NCI-H1092 treated with DMSO at 0.1 percent for 48 hours (cell line): ENCODE measurements at regions not wholly inside any gene's neighbourhood (a gene's known extent, or its start where the extent isn't known, plus 50 kb on each side); places are given as distances from the start of the nearest gene placed in this dataset.
A peak's percentile ranks its signal among the peaks of the same experiment; 100 is the strongest.

Source experiments
- DNase-seq: peaks from one replicate; lab custom pipeline; 2025; lab: John Stamatoyannopoulos, UW

- no peak for DNase-seq
Measured at GRCh38 chr10:63744060-63744941, 223.1 kb downstream of the REEP3 start.

- no peak for DNase-seq
Measured at GRCh38 chr10:63749915-63750314, 228.7 kb downstream of the REEP3 start.

- DNase-seq: no peak
Measured at GRCh38 chr10:63751836-63752235, 230.6 kb downstream of the REEP3 start.

- no peak for DNase-seq
Measured at GRCh38 chr10:63752318-63752717, 231.1 kb downstream of the REEP3 start.

- no peak for DNase-seq
Measured at GRCh38 chr10:63753808-63754207, 232.6 kb downstream of the REEP3 start.

DNA sequence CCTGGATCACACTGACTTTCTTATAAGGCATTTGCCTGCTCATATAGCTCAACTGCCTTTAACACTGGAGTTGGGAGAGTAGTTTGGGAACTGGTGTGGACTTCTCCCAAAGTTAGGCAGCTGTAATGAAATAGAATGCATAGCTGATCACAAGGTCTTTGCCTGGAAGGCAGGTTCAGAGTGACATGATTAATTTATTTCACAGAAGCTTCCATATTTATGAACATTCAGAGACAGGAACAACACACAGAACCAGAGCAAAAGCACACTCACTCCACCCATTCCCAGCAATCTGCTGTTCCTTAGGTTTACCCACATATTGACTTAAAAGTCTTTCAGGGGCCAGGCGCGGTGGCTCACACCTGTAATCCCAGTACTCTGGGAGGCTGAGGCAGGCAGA, 234.2 kb downstream of the REEP3 start:
- DNase-seq: no peak

DNA sequence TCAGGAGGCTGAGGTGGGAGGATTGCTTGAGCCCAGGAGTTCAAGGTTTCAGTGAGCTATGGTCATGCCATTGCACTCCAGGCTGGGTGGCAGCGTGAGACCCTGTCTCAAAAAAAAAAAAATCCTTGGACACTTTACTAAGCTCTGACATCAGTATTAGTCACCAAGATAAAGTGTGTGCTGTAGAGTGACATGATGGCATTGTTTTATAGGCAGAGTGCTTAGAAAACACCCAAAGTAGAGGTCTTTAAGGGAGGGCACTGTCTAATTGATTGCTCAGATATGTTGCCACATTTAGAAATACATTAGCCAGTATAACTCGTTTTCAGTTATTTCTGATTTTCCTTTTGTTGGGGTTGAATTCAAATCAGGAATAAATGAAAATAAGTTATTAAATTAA, 235.9 kb downstream of the REEP3 start:
- DNase-seq: no peak

DNA sequence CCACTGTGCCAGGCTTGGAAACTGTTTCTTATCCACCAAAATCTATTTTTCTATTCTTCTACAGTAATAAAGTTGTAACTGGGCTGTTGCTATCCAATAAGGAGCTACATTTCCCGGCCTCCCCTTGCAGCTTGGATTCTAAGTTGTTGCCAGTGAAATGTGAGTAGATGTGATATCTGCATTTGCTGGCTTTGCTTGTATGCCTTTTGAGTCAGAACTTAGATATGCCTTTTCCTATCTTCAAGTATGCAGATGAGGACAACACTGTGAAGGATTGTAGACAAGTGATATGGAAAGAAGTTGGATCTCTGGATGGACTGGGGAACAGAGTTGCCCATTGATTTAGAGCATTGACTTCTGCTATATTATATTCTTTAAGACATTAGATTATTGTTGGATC, 236.9 kb downstream of the REEP3 start:
- DNase-seq: no peak

DNA sequence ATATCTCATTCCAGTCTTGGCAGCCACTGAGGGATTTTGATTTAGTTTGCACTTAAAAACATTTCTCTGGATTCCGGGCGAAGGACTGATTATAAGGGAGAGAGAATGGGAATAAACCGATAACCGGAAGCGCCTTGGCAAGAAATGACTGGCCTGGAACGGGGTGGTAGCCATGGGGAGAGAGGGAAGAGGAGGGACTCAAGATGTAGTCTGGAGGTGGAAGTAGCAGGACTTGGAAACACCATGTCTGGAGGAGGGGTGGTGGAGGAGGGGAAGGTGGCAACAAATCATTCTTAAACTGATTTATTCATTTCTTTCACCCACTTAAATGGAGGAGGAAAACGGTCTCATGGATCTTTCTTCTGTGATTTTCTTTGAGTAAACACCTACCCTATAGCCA, 238.1 kb downstream of the REEP3 start:
- DNase-seq: no peak

- no peak for DNase-seq
Measured at GRCh38 chr10:63760034-63760707, 239.0 kb downstream of the REEP3 start.

DNA sequence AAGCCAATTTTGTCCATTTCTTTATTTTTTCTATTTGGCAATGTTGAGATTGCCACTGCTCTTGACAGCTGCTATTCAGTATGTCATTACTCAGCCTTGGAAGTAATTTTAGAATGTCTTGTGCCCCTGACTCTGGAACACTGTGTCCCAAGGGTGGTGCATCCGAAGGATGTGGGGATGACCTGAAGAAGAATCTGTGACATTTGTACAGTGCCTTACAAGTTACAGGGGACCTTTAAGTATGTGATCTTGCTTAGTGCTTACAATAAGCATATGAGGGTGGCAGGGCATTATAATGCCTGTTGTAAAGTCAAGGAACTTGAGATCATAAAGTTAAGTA, 239.5 kb downstream of the REEP3 start:
- no peak for DNase-seq

DNA sequence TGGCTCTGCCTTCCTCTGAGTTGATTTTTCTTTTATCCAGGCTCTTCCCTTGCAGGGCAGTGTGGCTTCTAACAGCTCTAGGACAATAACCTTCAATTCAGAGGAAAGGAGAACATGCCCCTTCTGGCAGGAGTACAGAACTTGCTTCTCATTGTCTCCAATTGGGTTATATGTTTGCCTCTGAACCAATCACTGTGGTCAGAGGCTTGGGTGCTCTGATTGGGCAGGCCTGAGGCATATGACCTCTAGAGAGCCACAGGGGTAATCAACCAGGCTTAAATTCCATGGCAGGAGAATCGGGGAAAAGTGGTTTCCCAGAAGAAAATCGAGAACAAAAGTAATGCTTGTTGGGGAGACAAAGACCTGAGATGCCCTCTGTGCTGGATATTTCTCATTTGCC, 240.0 kb downstream of the REEP3 start:
- no peak for DNase-seq

GRCh38 chr10:63763744-63764143, 242.5 kb downstream of the REEP3 start:
- no peak for DNase-seq

DNA sequence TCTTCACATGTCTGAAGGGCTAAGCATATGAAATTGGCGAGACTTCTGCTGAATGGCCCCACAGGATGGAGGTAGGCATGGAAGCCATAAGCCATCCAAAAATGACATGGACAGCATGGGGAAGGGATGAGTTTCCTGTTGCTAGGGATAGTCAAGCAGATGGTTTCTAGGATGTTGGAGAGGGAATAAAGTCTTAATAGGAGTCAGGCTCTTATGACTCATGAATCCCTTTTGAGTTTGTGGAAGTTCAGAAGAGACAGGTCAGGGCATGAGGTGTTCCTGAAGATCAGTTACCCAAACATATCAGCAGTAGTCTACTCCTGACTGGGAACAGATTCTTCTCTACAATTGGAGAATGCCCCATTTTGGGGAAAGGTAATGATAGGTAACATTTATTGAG, 243.9 kb downstream of the REEP3 start:
- no peak for DNase-seq

- DNase-seq: no peak
Measured at GRCh38 chr10:63766745-63767137, 245.5 kb downstream of the REEP3 start.

GRCh38 chr10:63767138-63767801, 246.1 kb downstream of the REEP3 start:
- peak; percentile 1 for DNase-seq

DNA sequence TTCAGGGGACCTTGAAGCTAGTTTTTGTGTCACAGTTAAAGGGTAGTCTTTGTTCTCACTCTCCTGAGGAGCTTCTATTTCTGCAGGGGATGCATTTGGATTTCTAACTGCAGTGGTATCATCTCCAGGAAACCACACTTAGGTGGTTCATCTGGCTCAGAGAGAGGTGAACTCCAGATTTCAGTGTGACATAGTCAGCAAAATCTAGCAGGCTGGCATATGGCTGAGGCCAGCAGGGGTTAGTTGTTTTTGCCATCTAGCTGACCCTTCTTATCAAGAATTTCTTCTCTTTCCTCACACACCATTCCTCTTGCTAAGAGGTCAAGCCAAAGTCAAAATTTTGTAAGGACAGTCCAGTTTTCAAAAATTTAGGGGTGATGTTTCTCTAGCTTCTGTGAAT, 248.2 kb downstream of the REEP3 start:
- no peak for DNase-seq

- DNase-seq: no peak
Measured at GRCh38 chr10:63770523-63770922, 249.3 kb downstream of the REEP3 start.

DNA sequence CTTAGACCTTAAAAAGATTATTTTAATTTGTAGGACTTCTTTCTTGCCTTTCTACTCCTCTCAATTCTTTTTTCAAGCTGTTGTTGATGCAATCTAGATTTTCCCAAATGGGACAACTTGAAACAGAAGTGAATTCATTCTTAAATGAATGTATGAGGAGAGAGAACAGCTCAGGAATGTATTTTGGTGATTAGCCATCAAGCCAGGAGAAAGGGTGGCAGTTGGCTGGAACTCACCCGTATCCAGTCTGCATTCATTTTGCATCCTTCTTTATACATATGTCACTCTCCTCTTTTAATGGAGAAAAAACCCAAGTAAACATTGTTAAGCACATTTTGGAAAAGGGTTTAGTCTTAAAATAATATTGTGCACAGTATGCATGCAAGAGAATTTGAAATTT, 251.3 kb downstream of the REEP3 start:
- DNase-seq: no peak

DNA sequence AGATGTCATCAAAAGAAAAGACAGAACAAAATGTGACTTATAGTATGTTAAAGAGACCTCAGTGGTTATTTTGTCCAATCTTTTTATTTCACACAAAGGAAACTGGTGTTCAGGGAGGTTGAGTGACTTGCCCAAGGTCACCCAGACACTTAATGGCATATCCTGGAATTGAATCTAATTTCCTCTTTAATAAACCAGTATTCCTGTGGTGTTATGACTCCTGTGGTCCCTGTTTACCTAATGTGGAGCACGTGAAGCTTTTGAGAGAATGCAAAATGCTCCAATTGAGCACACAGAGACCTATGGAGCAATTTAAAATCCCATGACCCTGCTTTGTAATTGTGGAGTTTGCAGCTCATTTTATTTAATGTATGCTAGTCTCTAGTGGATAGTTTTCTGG, 251.9 kb downstream of the REEP3 start:
- no peak for DNase-seq

DNA sequence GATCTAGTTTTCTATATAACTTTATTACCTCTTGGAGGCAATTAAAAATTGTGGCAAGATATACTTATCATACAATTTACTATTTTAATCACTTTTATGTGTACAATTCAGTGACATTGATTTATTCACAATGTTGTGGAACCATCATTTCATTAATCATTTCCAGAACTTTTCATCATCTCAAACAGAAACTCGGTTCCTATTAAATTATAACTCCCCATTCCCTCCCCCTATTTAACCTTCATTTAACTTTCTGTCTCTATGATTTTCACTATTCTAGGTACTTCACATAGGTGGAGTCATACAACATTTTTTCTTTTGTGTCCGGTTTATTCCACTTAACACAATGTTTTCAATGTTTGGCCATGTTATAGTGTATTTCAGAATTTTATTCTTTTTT, 252.8 kb downstream of the REEP3 start:
- DNase-seq: no peak

DNA sequence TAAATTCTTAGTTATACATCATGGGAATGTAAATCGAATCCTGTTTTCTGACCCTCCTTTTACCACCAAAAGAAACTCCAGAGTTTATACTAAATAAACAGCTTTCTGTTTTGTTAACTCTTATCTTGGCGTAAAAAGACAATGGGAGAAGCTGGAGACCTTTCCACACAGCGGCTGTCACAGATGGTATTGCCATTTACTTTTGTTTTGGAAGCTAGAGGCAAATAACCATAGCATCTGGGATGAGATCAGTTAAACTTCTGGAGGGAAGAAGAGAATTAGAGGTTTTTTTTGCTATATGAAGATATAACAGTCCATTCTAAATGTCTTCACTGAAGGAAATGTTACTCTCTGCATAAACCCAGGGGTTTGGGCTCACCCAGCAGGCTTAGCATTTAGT, 258.9 kb downstream of the REEP3 start:
- no peak for DNase-seq

DNA sequence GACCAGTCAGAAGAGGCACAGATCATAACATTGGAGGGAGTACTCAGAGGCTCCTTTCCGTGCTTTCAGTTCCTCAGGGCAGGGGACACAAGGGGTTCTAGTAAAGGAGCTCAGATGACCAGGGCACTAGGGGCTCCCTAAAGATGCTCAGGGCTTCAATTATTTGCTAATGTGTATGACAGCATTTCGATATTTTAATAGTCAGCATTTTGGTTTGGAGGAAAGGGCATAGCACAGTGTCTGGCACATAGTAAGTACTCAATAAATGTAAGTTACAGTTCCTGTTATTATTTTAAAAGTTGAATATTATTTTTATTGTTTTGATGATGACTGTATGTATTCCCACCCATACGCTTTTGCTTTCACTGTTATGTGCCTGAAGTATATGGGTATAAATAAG, 260.0 kb downstream of the REEP3 start:
- no peak for DNase-seq
